HG03175 (cell line): ENCODE measurements at regions not wholly inside any gene's neighbourhood (a gene's known extent, or its start where the extent isn't known, plus 50 kb on each side); places are given as distances from the start of the nearest gene placed in this dataset.

ENCODE experiments used
- ATAC-seq: cut with Tn5 transposase; IDR thresholded peaks from one replicate; pipeline ENCODE4 v1.9.1; 2021; ENCODE audit warnings: mild to moderate bottlenecking, moderate library complexity; ENCODE audit not compliant: unreplicated experiment

DNA sequence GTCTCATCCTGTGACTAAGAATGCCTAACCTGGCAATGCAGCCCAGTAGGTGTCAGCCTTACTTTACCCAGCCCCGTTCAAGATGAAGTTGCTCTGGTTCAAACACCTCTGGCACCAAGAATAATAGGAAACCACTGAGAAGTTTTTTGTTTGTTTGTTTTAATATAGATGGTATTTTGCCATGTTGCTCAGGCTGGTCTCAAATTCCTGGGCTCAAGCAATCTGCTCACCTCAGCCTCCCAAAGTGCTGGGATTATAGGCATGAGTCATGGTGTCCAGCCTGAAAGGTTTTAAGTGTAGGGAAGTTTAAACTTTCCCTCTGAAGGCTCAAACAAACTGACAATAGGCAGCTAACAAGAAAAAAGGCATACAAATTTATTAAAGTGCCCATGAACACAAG is 51.2 kb upstream of the ABCC4 start:
- no peak for ATAC-seq

GRCh38 chr13:95354156-95354555 is 52.9 kb upstream of the ABCC4 start:
- ATAC-seq = no peak

DNA sequence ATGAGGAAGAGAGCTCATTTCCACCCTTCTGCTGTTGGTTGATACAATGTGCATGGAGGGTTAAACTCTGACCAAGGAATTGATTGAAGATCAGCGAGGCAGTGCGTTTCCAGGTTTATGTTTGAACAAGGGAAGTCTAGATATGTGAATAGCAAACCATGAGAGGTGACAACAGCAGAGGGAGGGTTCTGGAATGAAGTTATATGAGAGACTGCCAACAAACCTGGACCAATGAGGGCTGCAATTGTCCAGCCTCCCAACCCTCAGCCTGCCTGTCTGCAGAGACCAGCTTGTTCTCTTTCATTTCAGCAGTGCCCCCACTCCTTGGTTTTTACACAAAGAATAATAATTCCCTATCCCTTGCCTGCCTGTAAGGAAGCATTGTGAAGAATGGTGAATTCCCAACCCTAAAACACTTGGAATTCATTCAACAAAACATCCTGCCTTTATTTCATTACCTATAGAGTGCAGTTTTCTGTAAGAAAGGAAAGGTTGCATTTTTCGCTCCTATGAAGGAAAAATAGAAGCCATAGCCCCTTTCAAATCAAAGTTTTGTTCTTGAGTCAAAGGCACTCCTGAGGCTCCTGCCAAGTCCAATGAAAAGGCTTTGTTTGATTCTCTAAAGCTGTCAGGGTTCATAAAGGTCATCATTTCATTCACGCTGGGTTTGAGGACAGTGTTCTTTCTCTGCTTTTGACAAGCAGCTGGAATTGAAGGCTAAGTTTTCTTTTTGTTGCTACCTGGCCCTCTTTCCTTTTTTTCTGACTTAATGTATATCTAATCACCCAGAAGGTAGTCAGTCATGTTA is 53.6 kb upstream of the ABCC4 start:
- no peak for ATAC-seq

DNA sequence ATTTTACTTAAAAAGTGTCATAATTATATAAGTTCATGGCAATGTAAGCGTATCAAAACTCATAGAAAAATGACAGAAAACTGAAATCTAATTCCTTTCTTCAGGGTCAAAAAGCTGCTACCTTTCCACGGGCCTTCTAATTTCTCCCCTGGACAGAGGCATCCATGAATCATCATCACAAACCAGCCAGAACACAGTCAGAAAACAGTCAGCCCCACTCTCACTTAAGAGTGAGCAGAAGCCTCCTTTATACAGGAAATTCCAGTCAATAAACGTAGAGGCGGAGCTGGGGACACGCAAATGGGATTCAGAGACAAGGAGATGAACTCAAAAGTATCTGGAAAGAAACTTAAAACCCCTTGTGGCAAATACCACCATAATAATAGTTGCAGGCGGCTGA is 54.2 kb upstream of the ABCC4 start:
- no peak for ATAC-seq

- ATAC-seq = no peak
Measured at GRCh38 chr13:95356916-95357315, 55.7 kb upstream of the ABCC4 start.

- no peak for ATAC-seq
Measured at GRCh38 chr13:95357875-95358274, 56.6 kb upstream of the ABCC4 start.

- ATAC-seq = no peak
Measured at GRCh38 chr13:95360052-95360451, 58.8 kb upstream of the ABCC4 start.

DNA sequence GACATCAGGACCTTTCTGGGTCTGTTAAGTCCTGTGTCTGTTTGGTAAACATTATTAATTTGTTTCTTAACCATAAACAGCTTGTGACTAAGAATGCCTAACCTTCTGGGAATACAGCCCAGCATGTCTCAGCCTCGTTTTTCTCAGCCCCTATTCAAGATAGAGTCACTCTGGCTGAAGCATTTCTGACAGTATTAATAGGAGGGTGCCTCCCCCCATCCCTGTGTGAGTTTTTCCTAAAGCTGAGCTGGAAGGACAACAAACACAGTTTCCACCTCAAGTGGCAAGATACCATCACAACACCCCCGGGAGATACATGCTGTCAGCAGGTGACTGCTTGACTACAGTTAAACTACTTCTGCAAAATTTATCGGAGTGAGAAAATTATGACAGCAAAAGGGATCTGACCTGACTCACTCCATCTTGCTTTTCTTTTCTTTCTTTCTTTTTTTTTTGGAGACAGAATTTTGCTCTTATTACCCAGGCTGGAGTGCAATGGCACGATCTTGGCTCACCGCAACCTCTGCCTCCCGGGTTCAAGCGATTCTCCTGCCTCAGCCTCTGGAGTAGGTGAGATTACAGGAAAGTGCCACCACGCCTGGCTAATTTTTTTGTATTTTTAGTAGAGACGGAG is 59.3 kb upstream of the ABCC4 start:
- ATAC-seq = no peak

- no peak for ATAC-seq
Measured at GRCh38 chr13:95361686-95362085, 60.4 kb upstream of the ABCC4 start.

GRCh38 chr13:95362666-95363065 is 61.4 kb upstream of the ABCC4 start:
- no peak for ATAC-seq

GRCh38 chr13:95367309-95367843 is 66.1 kb upstream of the ABCC4 start:
- ATAC-seq = no peak

GRCh38 chr13:95368998-95369397 is 67.7 kb upstream of the ABCC4 start:
- no peak for ATAC-seq

DNA sequence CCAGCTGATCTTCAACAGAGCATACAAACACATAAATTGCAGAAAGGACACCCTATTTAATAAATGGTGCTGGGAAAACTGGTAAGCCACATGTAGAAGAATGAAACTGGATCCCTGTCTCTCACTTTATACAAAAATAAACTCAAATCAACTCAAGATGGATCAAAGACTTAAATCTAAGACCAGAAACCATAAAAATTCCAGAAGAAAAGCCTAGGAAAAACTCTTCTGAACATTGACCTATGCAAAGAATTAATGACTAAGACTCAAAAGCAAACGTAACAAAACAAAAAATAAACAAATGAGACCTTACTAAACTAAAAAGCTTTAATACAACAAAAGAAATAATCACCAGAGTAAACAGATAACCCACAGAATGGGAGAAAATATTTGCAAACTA is 74.5 kb upstream of the ABCC4 start:
- ATAC-seq = no peak

- ATAC-seq = no peak
Measured at GRCh38 chr13:95378603-95379002, 77.4 kb upstream of the ABCC4 start.

GRCh38 chr13:95380468-95381211 is 79.4 kb upstream of the ABCC4 start:
- ATAC-seq = peak; percentile 87

GRCh38 chr13:95381212-95381527 is 79.9 kb upstream of the ABCC4 start:
- ATAC-seq = no peak

- no peak for ATAC-seq
Measured at GRCh38 chr13:95382411-95382810, 81.2 kb upstream of the ABCC4 start.

DNA sequence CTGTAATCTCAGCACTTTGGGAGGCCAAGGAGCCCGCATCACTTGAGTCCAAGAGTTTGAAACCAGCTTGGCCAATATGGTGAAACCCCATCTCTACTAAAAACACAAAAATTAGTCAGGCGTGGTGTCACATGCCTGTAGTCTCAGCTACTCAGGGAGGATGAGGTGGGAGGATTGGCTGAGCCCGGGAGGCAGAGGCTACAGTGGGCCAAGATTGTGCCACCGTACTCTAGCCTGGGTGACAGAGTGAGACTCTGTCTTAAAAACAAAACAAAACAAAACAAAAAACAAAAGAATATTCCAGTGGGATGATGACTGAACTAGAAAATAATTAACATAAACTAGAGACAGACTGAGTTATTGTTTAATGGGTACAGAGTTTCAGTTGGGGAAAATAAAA is 81.7 kb upstream of the ABCC4 start:
- no peak for ATAC-seq

- no peak for ATAC-seq
Measured at GRCh38 chr13:95385373-95385772, 84.1 kb upstream of the ABCC4 start.

GRCh38 chr13:95385798-95386197 is 84.5 kb upstream of the ABCC4 start:
- ATAC-seq = no peak

DNA sequence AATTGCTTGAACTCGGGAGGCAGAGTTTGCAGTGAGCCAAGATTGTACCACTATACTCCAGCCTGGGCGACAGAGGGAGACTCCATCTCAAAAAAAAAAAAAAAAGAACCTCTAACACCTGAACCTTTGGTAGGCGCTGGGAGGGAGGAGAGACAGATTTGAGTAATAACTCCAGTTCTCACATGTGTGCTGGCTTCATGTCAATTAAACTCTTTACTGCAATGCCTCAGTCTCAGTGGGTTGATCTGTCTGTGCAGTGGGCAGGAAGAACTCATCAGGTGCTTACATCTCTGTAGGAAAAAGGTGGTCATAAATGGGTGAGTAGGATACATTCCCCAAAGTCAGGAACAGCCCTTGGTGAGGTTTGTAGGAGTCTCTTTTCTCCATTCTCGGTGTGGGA is 85.1 kb upstream of the ABCC4 start:
- ATAC-seq = no peak

DNA sequence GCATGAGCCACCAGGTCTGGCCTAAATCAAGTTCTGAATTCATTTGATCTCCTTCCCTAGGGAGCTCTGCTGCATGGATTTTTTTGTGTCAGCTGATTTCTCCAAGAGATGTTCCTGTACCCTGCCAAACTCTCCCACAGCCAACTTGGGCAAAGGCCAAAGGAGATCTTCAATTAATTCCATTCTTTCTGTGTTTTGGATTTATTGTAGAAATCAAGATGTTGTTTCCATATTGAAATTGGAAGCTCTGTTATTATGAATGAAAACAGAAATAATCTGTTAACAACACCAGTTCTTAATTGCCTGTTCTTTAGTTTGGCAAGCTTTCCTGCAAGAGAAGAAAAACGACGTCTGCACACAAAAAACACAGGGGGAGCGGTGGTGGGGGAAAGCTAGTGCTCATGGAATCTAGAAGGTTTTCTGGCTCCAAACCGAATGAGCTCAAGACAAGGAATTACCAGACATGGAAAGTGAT is 86.5 kb upstream of the ABCC4 start:
- no peak for ATAC-seq
